GM19455 (cell line): ENCODE measurements at regions not wholly inside any gene's neighbourhood (a gene's known extent, or its start where the extent isn't known, plus 50 kb on each side); places are given as distances from the start of the nearest gene placed in this dataset.

Experiments
- ATAC-seq: cut with Tn5 transposase; IDR thresholded peaks from one replicate; pipeline ENCODE4 v1.9.1; 2021; ENCODE audit not compliant: unreplicated experiment

- no peak for ATAC-seq
Observed at GRCh38 chr2:861655-862354, 88.8 kb upstream of the SNTG2 start.

- ATAC-seq, result no peak
Observed at GRCh38 chr2:860259-860855, 90.3 kb upstream of the SNTG2 start.

- no peak for ATAC-seq
Observed at GRCh38 chr2:858646-859045, 92.0 kb upstream of the SNTG2 start.

GRCh38 chr2:857937-858336, 92.7 kb upstream of the SNTG2 start:
- ATAC-seq, result no peak

- no peak for ATAC-seq
Observed at GRCh38 chr2:857081-857480, 93.6 kb upstream of the SNTG2 start.

- no peak for ATAC-seq
Observed at GRCh38 chr2:856456-856855, 94.2 kb upstream of the SNTG2 start.

GRCh38 chr2:856041-856440, 94.6 kb upstream of the SNTG2 start:
- ATAC-seq, result no peak

GRCh38 chr2:855177-855576, 95.5 kb upstream of the SNTG2 start:
- ATAC-seq, result no peak

GRCh38 chr2:854460-854859, 96.2 kb upstream of the SNTG2 start:
- ATAC-seq, result no peak

GRCh38 chr2:853203-853870, 97.3 kb upstream of the SNTG2 start:
- ATAC-seq, result no peak

GRCh38 chr2:852168-852567, 98.5 kb upstream of the SNTG2 start:
- ATAC-seq, result no peak

- no peak for ATAC-seq
Observed at GRCh38 chr2:851680-852079, 99.0 kb upstream of the SNTG2 start.

- no peak for ATAC-seq
Observed at GRCh38 chr2:851078-851477, 99.6 kb upstream of the SNTG2 start.

GRCh38 chr2:850429-850828, 100.2 kb upstream of the SNTG2 start:
- no peak for ATAC-seq

GRCh38 chr2:848099-848498, 102.5 kb upstream of the SNTG2 start:
- ATAC-seq, result no peak

- ATAC-seq, result no peak
Observed at GRCh38 chr2:847669-848068, 103.0 kb upstream of the SNTG2 start.

- no peak for ATAC-seq
Observed at GRCh38 chr2:844715-845114, 105.9 kb upstream of the SNTG2 start.

GRCh38 chr2:842151-842803, 108.4 kb upstream of the SNTG2 start:
- no peak for ATAC-seq

- no peak for ATAC-seq
Observed at GRCh38 chr2:841036-841435, 109.6 kb upstream of the SNTG2 start.

GRCh38 chr2:834233-834632, 116.4 kb upstream of the SNTG2 start:
- ATAC-seq, result no peak

- ATAC-seq, result no peak
Observed at GRCh38 chr2:833180-833579, 117.5 kb upstream of the SNTG2 start.

- no peak for ATAC-seq
Observed at GRCh38 chr2:832635-833034, 118.0 kb upstream of the SNTG2 start.
